Chondrocyte (in vitro differentiated cells): ENCODE measurements at regions not wholly inside any gene's neighbourhood (a gene's known extent, or its start where the extent isn't known, plus 50 kb on each side); places are given as distances from the start of the nearest gene placed in this dataset.

ENCODE experiments used
- DNase-seq: peaks from one replicate; pipeline ENCODE4 v3.0.0; 2021; ENCODE audit warnings: mixed read lengths, low spot score
- H3K27ac Mint-ChIP-seq: one replicate; pipeline ENCODE4 v1.8.0; 2021; ENCODE audit warnings: mild to moderate bottlenecking, moderate library complexity, mixed read lengths; ENCODE audit not compliant: unreplicated experiment
- H3K27me3 Mint-ChIP-seq: 2 replicates; pipeline ENCODE4 v1.8.0; 2021; ENCODE audit warnings: low read depth, mixed read lengths
- H3K36me3 Mint-ChIP-seq: 2 replicates; pipeline ENCODE4 v1.8.0; 2021; ENCODE audit warnings: low read depth, mixed read lengths
- H3K4me1 Mint-ChIP-seq: 2 replicates; pipeline ENCODE4 v1.8.0; 2021; ENCODE audit warnings: low read depth, mild to moderate bottlenecking, mixed read lengths
- H3K4me3 Mint-ChIP-seq: one replicate; pipeline ENCODE4 v1.8.0; 2021; ENCODE audit warnings: mild to moderate bottlenecking, moderate library complexity, mixed read lengths; ENCODE audit not compliant: unreplicated experiment
- H3K9me3 Mint-ChIP-seq: 2 replicates; pipeline ENCODE4 v1.8.0; 2021; ENCODE audit warnings: low read depth, mixed read lengths
- CTCF ChIP-seq: fragments of 200-600 bp; sonication (generic); IDR thresholded peaks from 2 replicates; pipeline ENCODE4 v1.5.0; 2021; ENCODE audit warnings: antibody characterized with exemption, mild to moderate bottlenecking, moderate library complexity

- DNase-seq = no peak
- Mint-ChIP-seq H3K4me1 (peaks cover 6% of the 10 kb centered on the region), H3K9me3 (no peaks in the 10 kb centered on the region), H3K4me3 (no peak overlapping the region), H3K27me3 (peaks cover 46% of the 10 kb centered on the region), H3K27ac (no peak overlapping the region), H3K36me3 (peaks cover 4% of the 10 kb centered on the region)
- TF ChIP-seq CTCF = no peak
These were observed 50.8 kb upstream of the FOXE1 start for GRCh38 chr9:97802276-97802675.

- peak; percentile 20 for TF ChIP-seq CTCF
- Mint-ChIP-seq H3K27ac (no peak overlapping the region), H3K27me3 (peaks cover 51% of the 10 kb centered on the region), H3K4me3 (peak overlapping the region; percentile 64), H3K4me1 (peaks cover 6% of the 10 kb centered on the region), H3K9me3 (no peaks in the 10 kb centered on the region), H3K36me3 (peaks cover 4% of the 10 kb centered on the region)
- DNase-seq = no peak
These were observed 49.6 kb upstream of the FOXE1 start for GRCh38 chr9:97803167-97804058.
